ENCODE measurements at regions not wholly inside any gene's neighbourhood (a gene's known extent, or its start where the extent isn't known, plus 50 kb on each side); places are given as distances from the start of the nearest gene placed in this dataset.
"Not testable (repeated sequence)": the region's sequence is repeated elsewhere in the genome, so short reads cannot be mapped to it uniquely, and the experiment has no call there.

DNA sequence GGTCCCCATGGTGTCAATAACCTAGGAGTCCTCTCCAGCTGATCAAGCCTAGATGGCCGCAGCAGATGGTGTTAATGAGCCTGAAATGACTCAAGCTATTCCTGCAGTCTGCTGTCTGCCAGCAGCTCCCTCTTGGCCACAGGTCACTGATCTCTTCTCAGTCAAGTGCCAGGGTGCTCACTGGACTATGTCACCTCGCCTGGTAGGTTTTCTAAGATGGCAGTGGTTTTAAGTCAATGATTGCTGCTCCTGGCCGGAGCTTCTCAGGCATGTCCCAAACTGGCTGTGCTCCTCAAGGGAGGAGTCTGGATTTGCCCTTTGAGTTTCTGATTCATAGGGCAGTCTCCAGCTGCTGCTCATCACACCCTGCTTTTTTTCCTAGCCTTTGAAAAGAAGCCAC, 58.6 kb upstream of the SHISA6 start:
- H3K4me3 ChIP-seq (ENCODE audit: low read depth, low read length) = no peak overlapping the region
- TF ChIP-seq, protein P1, sequence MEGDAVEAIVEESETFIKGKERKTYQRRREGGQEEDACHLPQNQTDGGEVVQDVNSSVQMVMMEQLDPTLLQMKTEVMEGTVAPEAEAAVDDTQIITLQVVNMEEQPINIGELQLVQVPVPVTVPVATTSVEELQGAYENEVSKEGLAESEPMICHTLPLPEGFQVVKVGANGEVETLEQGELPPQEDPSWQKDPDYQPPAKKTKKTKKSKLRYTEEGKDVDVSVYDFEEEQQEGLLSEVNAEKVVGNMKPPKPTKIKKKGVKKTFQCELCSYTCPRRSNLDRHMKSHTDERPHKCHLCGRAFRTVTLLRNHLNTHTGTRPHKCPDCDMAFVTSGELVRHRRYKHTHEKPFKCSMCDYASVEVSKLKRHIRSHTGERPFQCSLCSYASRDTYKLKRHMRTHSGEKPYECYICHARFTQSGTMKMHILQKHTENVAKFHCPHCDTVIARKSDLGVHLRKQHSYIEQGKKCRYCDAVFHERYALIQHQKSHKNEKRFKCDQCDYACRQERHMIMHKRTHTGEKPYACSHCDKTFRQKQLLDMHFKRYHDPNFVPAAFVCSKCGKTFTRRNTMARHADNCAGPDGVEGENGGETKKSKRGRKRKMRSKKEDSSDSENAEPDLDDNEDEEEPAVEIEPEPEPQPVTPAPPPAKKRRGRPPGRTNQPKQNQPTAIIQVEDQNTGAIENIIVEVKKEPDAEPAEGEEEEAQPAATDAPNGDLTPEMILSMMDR (IDR thresholded peaks at IDR 0.05; ENCODE audit: control insufficient read depth, extremely low read depth, insufficient read depth) = no peak
- DNase-seq (ENCODE audit: low read depth) = no peak

DNA sequence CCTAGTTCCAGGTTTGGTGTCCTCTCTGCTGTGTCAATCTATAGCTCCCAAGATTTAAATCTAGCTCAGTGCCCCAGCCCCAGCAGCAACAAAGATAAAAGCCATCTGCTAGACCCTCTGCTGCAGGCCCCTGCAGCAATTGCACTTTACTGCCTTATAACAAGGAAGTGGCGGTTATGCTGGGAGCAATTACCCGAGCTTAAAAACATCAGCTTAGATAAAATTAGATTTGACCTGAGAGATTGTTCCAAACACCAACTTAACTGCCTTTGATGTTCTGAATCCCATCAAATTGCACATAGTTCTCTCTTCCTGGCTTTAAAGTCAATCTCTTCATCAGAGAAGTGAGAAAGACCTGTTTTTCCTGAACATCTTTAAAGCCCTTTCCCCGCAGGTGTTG, 62.4 kb upstream of the SHISA6 start:
- TF ChIP-seq, protein P1 (IDR thresholded peaks at IDR 0.05; ENCODE audit: control insufficient read depth, extremely low read depth, insufficient read depth) = no peak
- no peak overlapping the region for H3K4me3 ChIP-seq (ENCODE audit: low read depth, low read length)
- DNase-seq (ENCODE audit: low read depth) = peak; percentile 45

DNA sequence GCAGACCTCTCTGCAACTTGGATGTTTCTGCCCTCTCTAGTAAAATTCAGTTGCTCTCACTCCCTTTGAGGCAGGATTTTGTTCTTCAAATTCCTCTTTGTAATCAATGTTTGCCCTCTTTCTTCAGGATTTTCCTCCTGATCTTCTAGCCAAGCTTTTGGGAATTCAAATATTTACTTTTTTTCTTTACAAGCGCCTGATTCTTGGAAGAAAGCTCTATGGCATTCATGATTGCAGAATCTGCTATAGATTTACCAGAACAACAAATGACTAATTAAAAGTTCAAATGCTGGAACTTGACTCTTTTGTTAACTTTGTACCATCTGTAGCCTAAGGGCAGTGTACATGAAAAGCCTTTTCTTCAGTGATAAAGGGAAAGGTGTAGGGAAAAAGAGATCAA, 63.7 kb upstream of the SHISA6 start:
- DNase-seq (ENCODE audit: low read depth) = peak; percentile 74
- TF ChIP-seq, protein P1 (IDR thresholded peaks at IDR 0.05; ENCODE audit: control insufficient read depth, extremely low read depth, insufficient read depth) = no peak
- no peak overlapping the region for H3K4me3 ChIP-seq (ENCODE audit: low read depth, low read length)

DNA sequence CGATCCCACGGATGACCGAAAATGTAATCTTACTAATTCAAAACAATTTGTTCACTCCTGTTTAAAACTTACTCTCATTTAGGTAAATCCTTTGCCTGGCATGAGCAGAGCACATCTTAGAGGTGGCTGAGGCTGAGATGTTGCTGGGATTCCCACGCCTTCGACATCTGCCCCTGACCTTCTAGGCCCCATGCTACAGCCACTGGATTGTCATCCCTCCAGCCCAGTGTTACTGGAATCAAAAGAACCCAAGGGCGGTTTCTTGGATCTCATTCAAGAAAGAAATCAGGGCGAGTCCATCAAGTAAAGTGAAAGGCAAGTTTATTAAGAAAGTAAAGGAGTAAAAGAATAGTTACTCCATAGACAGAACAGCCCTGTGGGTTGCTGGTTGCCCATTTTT, 64.5 kb upstream of the SHISA6 start:
- DNase-seq (ENCODE audit: low read depth) = no peak
- TF ChIP-seq, protein P1 (IDR thresholded peaks at IDR 0.05; ENCODE audit: control insufficient read depth, extremely low read depth, insufficient read depth) = no peak
- no peak overlapping the region for H3K4me3 ChIP-seq (ENCODE audit: low read depth, low read length)

DNA sequence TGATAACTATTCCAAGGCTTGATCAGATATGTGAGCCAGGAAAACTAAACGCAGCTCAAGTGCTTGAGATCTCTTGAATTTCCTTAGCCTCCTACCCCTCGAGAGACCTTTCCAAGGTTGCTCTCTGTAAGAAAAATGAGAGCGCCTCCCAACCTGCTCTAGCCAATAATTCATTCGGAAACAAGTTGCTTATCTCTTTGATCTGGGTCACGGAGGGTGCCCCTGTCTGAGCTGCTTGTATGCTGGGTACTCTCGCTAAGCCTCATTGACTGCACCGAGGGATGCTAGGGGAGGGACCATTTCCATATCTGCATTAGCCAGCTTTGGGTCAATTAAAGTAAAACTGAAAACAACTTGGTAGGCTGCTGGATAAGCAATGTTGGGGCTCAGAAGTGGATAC, 70.1 kb upstream of the SHISA6 start:
- no peak for DNase-seq (ENCODE audit: low read depth)
- H3K4me3 ChIP-seq (ENCODE audit: low read depth, low read length) = no peak overlapping the region
- TF ChIP-seq, protein P1 (IDR thresholded peaks at IDR 0.05; ENCODE audit: control insufficient read depth, extremely low read depth, insufficient read depth) = no peak

DNA sequence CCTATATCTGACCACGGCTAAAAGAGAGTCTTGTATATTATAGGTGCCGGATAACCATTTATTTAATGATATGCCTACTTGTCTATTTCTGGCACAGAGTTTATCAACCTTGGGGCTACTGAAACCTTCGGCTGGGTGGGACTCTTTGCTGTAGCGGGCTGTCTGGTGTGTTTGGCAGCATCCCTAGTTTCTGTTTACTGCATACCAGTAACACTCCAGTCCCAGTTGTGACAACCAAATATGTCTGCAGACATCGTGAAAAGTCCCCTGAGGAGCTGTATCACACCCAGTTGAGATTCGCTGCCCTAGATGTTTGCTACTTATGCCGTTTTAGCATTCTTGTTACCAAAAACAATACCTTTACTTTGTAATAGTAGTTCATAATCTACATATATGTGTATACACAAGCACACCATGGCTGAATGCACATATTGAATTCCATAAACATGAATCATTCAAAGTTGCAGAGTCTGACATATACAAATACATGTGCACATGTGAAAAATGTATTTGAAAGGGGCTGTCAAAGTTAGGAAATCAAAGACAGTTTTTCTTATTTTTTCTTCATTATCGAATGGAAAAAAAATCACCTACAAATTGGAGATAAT, 89.1 kb upstream of the SHISA6 start:
- no peak overlapping the region for H3K4me3 ChIP-seq (ENCODE audit: low read depth, low read length)
- DNase-seq (ENCODE audit: low read depth) = no peak
- TF ChIP-seq, protein P1 (IDR thresholded peaks at IDR 0.05; ENCODE audit: control insufficient read depth, extremely low read depth, insufficient read depth) = no peak

DNA sequence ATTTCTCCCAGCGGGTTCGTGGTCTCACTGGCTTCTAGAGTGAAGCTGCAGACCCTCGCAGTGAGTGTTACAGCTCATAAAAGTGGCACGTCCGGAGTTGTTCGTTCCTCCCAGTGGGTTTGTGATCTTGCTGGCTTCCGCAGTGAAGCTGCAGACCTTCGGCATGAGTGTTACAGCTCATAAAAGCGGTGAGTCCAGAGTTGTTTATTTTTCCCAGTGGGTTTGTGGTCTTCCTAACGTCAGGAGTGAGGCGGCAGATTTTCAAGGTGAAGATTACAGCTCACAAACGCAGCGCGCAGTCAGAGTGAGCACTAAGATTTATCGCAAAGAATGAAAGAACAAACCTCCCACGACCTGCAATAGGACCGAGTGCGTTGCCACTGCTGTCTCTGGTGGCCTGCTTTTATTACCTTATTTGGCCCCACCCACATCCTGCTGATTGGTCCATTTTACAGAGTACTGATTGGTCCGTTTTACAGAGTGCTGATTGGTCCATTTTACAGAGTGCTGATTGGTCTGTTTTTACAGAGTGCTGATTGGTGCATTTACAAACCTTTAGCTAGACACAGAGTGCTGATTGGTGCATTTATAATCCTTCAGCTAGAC, 90.0 kb upstream of the SHISA6 start:
- not testable (repeated sequence) for DNase-seq (ENCODE audit: low read depth); H3K4me3 ChIP-seq (ENCODE audit: low read depth, low read length)

All from LNCaP clone FGC (cell line).